ENCODE measurements at regions not wholly inside any gene's neighbourhood (a gene's known extent, or its start where the extent isn't known, plus 50 kb on each side); places are given as distances from the start of the nearest gene placed in this dataset.

GRCh38 chr4:158333820-158334219, 123.5 kb downstream of the TMEM144 start:
- TF ChIP-seq CTCF (conservative IDR thresholded peaks at IDR 0.05 in 1 of 2, IDR thresholded peaks at IDR 0.05 in 1 of 2; ENCODE audit: extremely low read depth in 1 of 2, insufficient read depth in 1 of 2, low read depth in 1 of 2, low read length in 2 of 2) (no peak), EZH2 (IDR thresholded peaks at IDR 0.05; ENCODE audit: borderline replicate concordance, low read length) (no peak)
